NT2/D1 (cell line): ENCODE measurements at regions not wholly inside any gene's neighbourhood (a gene's known extent, or its start where the extent isn't known, plus 50 kb on each side); places are given as distances from the start of the nearest gene placed in this dataset.

Experiments
- SUZ12 ChIP-seq: IDR thresholded peaks from 2 replicates; pipeline ENCODE4 v1.6.1; 2011; ENCODE audit not compliant: insufficient read length, insufficient read depth; ENCODE audit errors: extremely low read depth
- ZNF274 ChIP-seq: IDR thresholded peaks from 2 replicates; pipeline ENCODE4 v1.6.1; 2011; ENCODE audit warnings: mild to moderate bottlenecking, low read depth, low read length

GRCh38 chr21:35254006-35254764 is 205.1 kb upstream of the RUNX1 start:
- no peak for TF ChIP-seq ZNF274
- TF ChIP-seq SUZ12: no peak
